HG03045 (cell line): ENCODE measurements at regions not wholly inside any gene's neighbourhood (a gene's known extent, or its start where the extent isn't known, plus 50 kb on each side); places are given as distances from the start of the nearest gene placed in this dataset.
"Not testable (repeated sequence)": the region's sequence is repeated elsewhere in the genome, so short reads cannot be mapped to it uniquely, and the experiment has no call there.

Experiments used
- ATAC-seq: cut with Tn5 transposase; IDR thresholded peaks from one replicate; pipeline ENCODE4 v1.9.1; 2021; ENCODE audit warnings: mild to moderate bottlenecking, moderate library complexity; ENCODE audit not compliant: unreplicated experiment

DNA sequence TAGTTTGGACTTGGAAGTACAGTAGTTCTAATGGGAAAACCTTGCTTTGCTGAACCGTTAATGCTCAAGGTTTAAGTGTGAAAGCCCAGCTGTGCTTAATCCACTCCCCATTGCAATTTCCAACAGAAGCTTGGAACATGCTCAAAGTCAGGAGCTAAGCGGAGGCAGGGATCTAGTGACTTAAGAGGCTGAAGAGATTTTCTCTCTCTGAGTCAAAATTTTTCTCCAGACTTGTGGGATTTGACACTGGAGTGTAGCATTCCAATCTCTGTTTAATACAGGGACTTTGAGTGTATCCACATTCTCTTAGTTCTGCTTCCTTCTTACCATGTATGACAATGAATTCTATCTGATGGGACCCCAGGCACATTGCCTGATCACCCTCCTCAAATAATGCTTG lies 471.8 kb downstream of the KIF4B start:
- ATAC-seq: no peak

DNA sequence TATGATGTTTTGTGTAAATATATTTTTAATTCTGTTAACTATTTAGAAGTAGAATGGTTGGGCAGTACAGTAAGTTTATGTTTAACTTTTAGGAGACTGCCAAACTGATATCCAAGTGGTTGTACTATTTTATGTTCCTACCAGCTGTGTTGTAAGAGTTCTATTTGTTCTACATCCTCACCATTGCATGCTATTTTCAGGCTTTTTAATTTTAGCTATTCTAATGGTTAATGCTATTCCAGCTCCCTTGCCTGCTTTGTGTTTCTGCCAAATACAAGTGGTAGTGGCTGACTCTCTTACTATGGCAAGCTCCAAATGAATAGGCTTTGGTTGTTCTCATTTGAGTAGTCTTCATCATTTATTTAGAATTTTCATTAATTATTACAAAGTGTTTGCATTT lies 476.4 kb downstream of the KIF4B start:
- ATAC-seq: no peak

- ATAC-seq: no peak
Measured at GRCh38 chr5:155492191-155492590, 478.6 kb downstream of the KIF4B start.

GRCh38 chr5:155504606-155505005 lies 491.1 kb downstream of the KIF4B start:
- no peak for ATAC-seq

- ATAC-seq: no peak
Measured at GRCh38 chr5:155507363-155507762, 493.8 kb downstream of the KIF4B start.

- no peak for ATAC-seq
Measured at GRCh38 chr5:155508673-155509072, 495.1 kb downstream of the KIF4B start.

DNA sequence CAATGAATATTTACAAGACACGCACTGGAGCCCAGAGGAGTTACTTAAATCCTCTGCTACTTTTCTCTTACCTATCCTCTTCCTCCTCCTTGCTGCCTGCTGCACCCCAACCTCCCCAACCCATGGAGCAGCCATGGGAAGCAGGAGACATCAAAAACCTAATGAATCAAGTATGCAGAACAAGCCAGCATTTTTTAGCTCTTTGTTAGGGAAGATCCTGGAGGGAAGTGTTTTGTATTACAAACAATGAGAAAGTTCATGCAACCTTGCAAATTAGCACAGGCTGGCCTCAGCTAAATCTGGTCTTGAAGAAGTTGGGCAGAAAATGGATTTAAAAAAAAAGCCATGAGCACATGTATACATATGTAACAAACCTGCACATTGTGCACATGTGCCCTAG lies 498.8 kb downstream of the KIF4B start:
- ATAC-seq: no peak

DNA sequence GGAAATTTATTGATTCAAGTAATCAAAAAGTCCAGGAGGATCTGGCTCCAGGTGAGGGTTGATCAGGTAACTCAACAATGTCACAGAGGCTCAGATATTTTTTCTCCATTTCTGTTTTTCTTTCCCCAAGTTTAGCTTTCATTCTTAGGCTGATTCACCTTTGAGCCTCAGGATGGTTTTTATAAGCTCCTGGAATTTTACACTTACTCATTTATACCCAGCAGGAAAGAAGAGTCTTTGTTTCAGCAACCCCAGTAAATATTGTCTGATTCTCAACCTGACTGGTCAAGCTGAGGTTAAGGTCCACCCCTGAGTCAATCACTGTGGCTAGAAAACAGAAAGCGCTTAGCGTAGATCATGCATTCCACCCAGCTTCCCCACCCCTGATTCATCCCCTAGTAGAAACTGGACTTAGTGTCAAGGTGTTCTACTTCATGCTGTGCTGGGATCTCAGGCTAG lies 500.6 kb downstream of the KIF4B start:
- ATAC-seq: no peak

GRCh38 chr5:155522540-155522939 lies 509.0 kb downstream of the KIF4B start:
- ATAC-seq: no peak

DNA sequence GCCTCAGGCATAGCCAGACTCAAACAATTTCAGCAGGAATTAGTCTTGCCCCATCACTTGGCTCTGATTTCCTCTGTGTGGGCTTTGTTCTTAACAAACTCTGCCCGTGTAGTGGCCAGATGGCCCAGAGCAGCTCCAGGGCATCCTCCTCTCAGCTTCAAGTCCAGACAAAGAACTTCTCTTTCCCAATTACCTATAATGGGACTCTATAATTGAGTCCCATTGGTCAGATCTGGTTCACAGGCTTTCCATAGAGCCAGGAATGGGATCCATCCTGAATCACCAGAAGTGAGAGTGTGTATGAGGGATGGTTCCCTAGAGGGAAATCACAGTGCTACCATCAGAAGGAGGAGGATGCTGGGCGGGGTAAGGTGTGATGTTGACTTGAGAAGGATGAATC lies 515.8 kb downstream of the KIF4B start:
- ATAC-seq: no peak

DNA sequence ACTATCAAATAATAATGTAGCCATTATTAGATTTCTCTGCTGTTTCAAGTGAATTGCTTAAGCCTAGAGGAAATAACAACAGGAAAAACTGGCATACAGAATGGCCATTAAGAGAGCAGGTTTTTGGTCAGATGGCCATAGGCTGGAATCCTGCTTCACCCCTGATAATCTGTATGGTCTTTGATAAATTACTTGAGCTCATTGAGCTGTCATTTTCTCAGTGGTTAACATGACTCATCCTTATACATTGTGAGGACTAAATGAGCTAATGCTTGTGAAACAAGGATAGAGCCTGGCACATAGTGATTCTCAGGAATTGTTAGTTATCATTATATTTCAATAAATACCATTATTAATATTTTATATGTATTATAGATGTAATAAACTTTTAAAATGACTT lies 516.5 kb downstream of the KIF4B start:
- no peak for ATAC-seq

- ATAC-seq: no peak
Measured at GRCh38 chr5:155532621-155533311, 519.2 kb downstream of the KIF4B start.

GRCh38 chr5:155540000-155540595 lies 526.5 kb downstream of the KIF4B start:
- ATAC-seq: no peak

DNA sequence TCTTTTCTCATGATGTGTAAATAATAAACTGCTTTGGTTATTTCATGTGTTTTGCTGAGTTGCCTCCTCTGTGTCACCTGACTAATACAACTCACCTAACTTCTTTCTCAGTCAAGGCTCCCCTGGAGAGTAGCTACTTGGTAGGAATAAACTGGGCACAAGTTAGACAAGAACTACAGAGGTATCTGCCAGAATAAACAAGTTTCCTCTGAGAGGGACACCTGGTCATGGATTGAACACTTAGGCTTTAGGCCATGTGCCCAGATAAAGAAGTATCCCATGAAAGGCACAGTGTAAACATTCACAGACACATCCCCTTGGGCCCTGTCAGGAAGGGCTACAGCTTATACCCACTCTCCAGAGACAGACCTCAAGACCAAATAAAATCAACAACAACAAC lies 532.5 kb downstream of the KIF4B start:
- ATAC-seq: no peak

- no peak for ATAC-seq
Measured at GRCh38 chr5:155554500-155554899, 540.9 kb downstream of the KIF4B start.

GRCh38 chr5:155556222-155556621 lies 542.7 kb downstream of the KIF4B start:
- no peak for ATAC-seq

- ATAC-seq: no peak
Measured at GRCh38 chr5:155556700-155557099, 543.1 kb downstream of the KIF4B start.

GRCh38 chr5:155562158-155562557 lies 548.6 kb downstream of the KIF4B start:
- no peak for ATAC-seq

- no peak for ATAC-seq
Measured at GRCh38 chr5:155564541-155564940, 551.0 kb downstream of the KIF4B start.

- no peak for ATAC-seq
Measured at GRCh38 chr5:155575861-155576260, 562.3 kb downstream of the KIF4B start.

DNA sequence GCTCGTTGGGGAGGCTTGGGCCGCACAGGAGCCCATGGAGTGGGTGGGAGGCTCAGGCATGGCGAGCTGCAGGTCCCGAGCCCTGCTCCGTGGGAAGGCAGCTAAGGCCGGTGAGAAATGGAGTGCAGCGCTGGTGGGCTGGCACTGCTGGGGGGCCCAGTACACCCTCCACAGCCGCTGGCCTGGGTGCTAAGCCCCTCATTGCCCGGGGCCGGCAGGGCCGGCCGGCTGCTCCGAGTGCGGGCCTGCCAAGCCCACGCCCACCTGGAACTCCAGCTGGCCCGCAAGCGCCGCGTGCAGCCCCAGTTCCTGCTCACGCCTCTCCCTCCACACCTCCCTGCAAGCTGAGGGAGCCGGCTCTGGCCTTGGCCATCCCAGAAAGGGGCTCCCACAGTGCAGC lies 573.3 kb downstream of the KIF4B start:
- ATAC-seq: not testable (repeated sequence)

- no peak for ATAC-seq
Measured at GRCh38 chr5:155587458-155587857, 573.9 kb downstream of the KIF4B start.

GRCh38 chr5:155591273-155591672 lies 577.7 kb downstream of the KIF4B start:
- no peak for ATAC-seq
